Fibroblast of pulmonary artery (primary cell): ENCODE measurements at regions not wholly inside any gene's neighbourhood (a gene's known extent, or its start where the extent isn't known, plus 50 kb on each side); places are given as distances from the start of the nearest gene placed in this dataset.
"Not testable (repeated sequence)": the region's sequence is repeated elsewhere in the genome, so short reads cannot be mapped to it uniquely, and the experiment has no call there.

Source experiments
- DNase-seq: peaks from one replicate; pipeline ENCODE4 v3.0.0-alpha.2; 2010; ENCODE audit warnings: low read depth
- H3K4me3 ChIP-seq: replicated peaks from 2 replicates; pipeline ENCODE4 v1.5.1; 2011; ENCODE audit warnings: low read depth, mild to moderate bottlenecking, control low read depth, low read length, moderate library complexity
- CTCF ChIP-seq: IDR thresholded peaks from 2 replicates; pipeline ENCODE4 v1.5.1; 2011; ENCODE audit warnings: mild to moderate bottlenecking, control low read depth, low read length, inconsistent platforms; ENCODE audit errors: missing control alignments

GRCh38 chr4:159910721-159911120 lies 807.8 kb downstream of the RAPGEF2 start:
- H3K4me3 ChIP-seq = no peak overlapping the region
- DNase-seq = no peak
- TF ChIP-seq CTCF = no peak

- no peak for TF ChIP-seq CTCF
- no peak overlapping the region for H3K4me3 ChIP-seq
- DNase-seq = no peak
Measured at GRCh38 chr4:159922119-159922518, 819.2 kb downstream of the RAPGEF2 start.

DNA sequence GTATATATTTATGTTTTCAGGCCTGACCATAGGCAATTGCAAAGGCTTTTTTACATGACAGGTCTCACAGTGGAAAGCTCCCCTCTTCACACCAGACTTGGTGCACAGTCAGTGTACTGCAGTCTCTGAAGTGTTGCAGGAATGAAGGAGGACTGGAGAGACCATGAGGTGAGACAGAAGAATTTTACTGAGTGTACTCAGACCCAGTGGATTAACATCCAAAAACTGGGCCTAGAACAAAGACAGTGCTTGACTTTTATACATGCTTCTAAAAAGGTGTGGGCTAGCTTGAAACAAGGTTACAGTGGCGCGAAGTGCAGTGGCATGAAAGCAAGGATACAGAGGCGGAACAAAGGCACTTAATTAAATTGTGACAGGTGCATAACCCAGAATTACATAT lies 822.9 kb downstream of the RAPGEF2 start:
- DNase-seq = no peak
- TF ChIP-seq CTCF = no peak
- H3K4me3 ChIP-seq = no peak overlapping the region

DNA sequence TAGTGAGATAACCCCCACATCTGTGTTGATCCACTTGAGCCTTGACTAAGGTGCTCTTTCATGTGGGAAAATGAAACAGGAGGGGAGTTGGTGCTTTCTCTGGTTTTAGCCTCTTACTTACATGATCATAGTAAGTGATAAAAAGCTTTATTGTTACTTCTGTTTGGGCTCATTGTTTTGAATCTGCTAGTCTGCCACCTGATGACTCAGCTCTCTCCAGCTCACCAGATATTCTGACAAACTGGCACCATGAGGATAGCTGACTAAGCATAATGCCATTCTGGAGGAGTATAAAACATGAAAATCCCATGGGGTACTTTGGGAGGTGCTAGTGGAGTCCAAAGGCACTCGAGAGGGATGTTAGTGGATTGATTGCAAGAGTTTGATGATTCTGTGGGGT lies 824.0 kb downstream of the RAPGEF2 start:
- TF ChIP-seq CTCF = no peak
- no peak for DNase-seq
- H3K4me3 ChIP-seq = no peak overlapping the region

DNA sequence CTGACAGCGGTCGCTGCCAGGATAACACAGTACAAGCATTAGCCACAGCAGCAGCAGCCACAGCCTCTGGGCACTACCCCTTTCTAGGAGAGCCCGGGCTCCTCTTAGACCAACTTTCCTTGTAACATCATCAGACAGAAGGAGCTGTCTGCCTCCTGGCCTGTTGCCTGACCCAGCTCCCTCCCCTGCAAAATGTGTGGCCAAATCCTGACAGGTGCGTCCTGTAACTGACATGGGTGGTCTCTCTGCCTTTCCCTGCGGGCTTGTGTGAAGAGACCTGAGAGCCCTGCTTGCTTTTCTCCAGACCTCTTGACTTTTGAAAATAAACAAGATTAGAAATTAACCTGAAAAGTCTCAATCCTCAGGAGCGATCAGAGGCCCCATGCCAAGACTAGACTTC lies 824.9 kb downstream of the RAPGEF2 start:
- DNase-seq = no peak
- TF ChIP-seq CTCF = no peak
- H3K4me3 ChIP-seq = no peak overlapping the region

DNA sequence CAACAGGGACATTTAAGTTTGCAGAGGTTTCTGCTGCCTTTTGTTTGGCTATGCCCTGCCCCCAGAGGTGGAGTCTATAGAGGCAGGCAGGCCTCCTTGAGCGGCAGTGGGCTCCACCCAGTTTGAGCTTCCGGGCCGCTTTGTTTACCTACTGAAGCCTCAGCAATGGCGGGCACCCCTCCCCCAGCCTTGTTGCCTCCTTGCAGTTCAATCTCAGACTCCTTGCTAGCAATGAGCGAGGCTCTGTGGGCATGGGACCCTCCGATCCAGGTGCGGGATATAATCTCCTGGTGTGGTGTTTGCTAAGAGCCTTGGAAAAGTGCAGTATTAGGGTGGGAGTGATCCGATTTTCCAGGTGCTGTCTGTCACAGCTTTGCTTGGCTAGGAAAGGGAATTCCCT lies 831.7 kb downstream of the RAPGEF2 start:
- H3K4me3 ChIP-seq, DNase-seq: not testable (repeated sequence)

- no peak for TF ChIP-seq CTCF
- DNase-seq = no peak
- H3K4me3 ChIP-seq = no peak overlapping the region
Measured at GRCh38 chr4:159937595-159937994, 834.7 kb downstream of the RAPGEF2 start.

DNA sequence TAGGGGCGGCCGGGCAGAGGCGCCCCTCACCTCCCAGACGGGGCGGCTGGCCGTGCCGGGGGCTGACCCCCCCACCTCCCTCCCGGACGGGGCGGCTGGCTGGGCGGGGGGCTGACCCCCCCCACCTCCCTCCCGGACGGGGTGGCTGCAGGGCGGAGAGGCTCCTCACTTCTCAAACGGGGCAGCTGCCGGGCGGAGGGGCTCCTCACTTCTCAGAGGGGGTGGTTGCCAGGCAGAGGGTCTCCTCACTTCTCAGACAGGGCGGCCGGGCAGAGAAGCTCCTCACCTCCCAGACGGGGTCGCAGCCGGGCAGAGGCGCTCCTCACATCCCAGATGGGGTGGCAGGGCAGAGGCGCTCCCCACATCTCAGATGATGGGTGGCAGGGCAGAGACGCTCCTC lies 836.8 kb downstream of the RAPGEF2 start:
- not testable (repeated sequence) for H3K4me3 ChIP-seq, DNase-seq
